GM10248 (cell line): ENCODE measurements at regions not wholly inside any gene's neighbourhood (a gene's known extent, or its start where the extent isn't known, plus 50 kb on each side); places are given as distances from the start of the nearest gene placed in this dataset.

ENCODE experiments used
- CTCF ChIA-PET: fragments of 300-600 bp; sonication (Branson Sonifier 250); formaldehyde crosslinking; extraction: SDS; loops from one replicate; lab custom pipeline; 2021; ENCODE audit warnings: antibody characterized with exemption; lab: Yijun Ruan, JAX
- POLR2A ChIA-PET: fragments of 350-650 bp; sonication (Branson Sonifier 250); formaldehyde crosslinking; extraction: SDS; loops from one replicate; lab custom pipeline; 2020; ENCODE audit warnings: antibody characterized with exemption; lab: Yijun Ruan, JAX
- DNase-seq: peaks from one replicate; pipeline ENCODE4 v3.0.0; 2012; ENCODE audit errors: extremely low spot score
- CTCF ChIP-seq: IDR thresholded peaks from 2 replicates; pipeline ENCODE4 v1.5.1; 2012; ENCODE audit warnings: mild to moderate bottlenecking, low read depth; ENCODE audit errors: extremely low read depth, missing control alignments, control extremely low read depth

GRCh38 chr21:16579538-16579937, 849.8 kb downstream of the USP25 start:
- no peak for DNase-seq
- POLR2A ChIA-PET: no interaction called here
- no peak for TF ChIP-seq CTCF
- CTCF ChIA-PET: interaction anchor here (0.7 kb wide), 1 partner anchor 11 kb away, joined by 3 read pairs; no protein-coding TSS in a partner anchor

DNA sequence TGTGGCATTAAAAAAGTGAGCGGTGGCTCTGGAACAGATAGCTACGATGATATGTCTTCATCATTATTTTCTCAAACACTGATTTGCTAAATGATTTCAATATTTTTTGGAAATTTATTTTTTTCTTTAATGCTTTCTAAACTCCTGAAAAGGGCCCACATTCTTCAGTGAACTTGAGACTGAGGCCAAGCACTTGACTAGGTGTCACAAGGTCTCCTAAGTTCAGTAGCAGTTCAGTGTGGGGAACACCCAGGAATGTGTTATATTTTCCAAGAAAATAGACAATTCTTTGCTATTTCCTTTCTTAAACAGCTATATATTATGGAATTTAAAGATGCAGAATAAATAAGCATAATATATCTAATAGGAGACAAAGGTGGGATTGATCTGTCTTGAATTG, 850.9 kb downstream of the USP25 start:
- no peak for TF ChIP-seq CTCF
- ChIA-PET CTCF (interaction anchor here (0.6 kb wide), 1 partner anchor 47 kb away, joined by 3 read pairs; no protein-coding TSS in a partner anchor), POLR2A (no interaction called here)
- no peak for DNase-seq

- ChIA-PET POLR2A (no interaction called here), CTCF (no interaction called here)
- no peak for TF ChIP-seq CTCF
- no peak for DNase-seq
These were observed 853.8 kb downstream of the USP25 start for GRCh38 chr21:16583556-16583955.

GRCh38 chr21:16584756-16585155, 855.0 kb downstream of the USP25 start:
- ChIA-PET CTCF (no interaction called here), POLR2A (no interaction called here)
- no peak for TF ChIP-seq CTCF
- DNase-seq: no peak

GRCh38 chr21:16585896-16586295, 856.1 kb downstream of the USP25 start:
- no peak for TF ChIP-seq CTCF
- ChIA-PET CTCF (no interaction called here), POLR2A (no interaction called here)
- DNase-seq: no peak

DNA sequence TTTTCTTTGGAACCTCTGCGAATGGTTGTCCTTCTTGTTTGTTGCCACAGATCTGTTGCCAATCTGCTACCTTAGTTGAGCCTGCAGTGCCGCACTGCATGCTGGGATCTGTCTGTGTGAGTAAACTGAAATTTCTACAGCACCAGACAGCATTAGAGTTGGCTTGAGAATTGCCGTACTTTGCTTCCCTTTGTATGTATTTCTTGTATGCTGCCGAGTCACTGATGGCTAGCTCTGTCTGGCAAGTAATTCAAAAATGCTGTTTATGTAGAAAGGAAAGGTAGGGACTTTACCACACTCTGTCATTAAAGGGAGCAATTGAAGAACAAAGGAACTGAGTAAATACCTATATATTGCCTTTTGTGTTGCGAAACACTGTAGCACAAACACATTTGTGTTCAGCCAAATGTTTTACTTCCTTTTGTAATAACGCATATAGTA, 857.4 kb downstream of the USP25 start:
- DNase-seq: no peak
- ChIA-PET CTCF (no interaction called here), POLR2A (no interaction called here)
- no peak for TF ChIP-seq CTCF
